Osteoblast (primary cell): ENCODE measurements at regions not wholly inside any gene's neighbourhood (a gene's known extent, or its start where the extent isn't known, plus 50 kb on each side); places are given as distances from the start of the nearest gene placed in this dataset.

Source experiments
- DNase-seq: peaks from one replicate; pipeline ENCODE4 v3.0.0; 2011; ENCODE audit warnings: low spot score, mixed read lengths; ENCODE audit not compliant: insufficient read length; ENCODE audit errors: missing footprints
- H2AFZ ChIP-seq: 2 replicates; pipeline ENCODE4 v1.6.0; 2011; ENCODE audit warnings: mild to moderate bottlenecking, low read length
- H3K27ac ChIP-seq: 2 replicates; pipeline ENCODE4 v1.5.1; 2011; ENCODE audit warnings: mild to moderate bottlenecking, low read depth, low read length, moderate library complexity
- H3K27me3 ChIP-seq: 2 replicates; pipeline ENCODE4 v1.6.0; 2012; ENCODE audit warnings: mild to moderate bottlenecking, control low read depth, inconsistent platforms, low read length, moderate library complexity; ENCODE audit not compliant: insufficient read depth
- H3K36me3 ChIP-seq: 2 replicates; pipeline ENCODE4 v1.5.1; 2011; ENCODE audit warnings: mild to moderate bottlenecking, low read length, control low read depth, moderate library complexity; ENCODE audit not compliant: insufficient read depth
- H3K4me1 ChIP-seq: 2 replicates; pipeline ENCODE4 v1.5.1; 2011; ENCODE audit warnings: mild to moderate bottlenecking, low read length, control low read depth, moderate library complexity; ENCODE audit not compliant: insufficient read depth
- H3K4me2 ChIP-seq: 2 replicates; pipeline ENCODE4 v1.6.0; 2011; ENCODE audit warnings: mild to moderate bottlenecking, low read length; ENCODE audit not compliant: insufficient read depth
- H3K4me3 ChIP-seq: fragments of 200-600 bp; sonication (generic); 3 replicates; pipeline ENCODE4 v1.5.1; 2012; ENCODE audit warnings: mild to moderate bottlenecking, low read length, inconsistent platforms; ENCODE audit not compliant: insufficient read depth
- H3K79me2 ChIP-seq: 2 replicates; pipeline ENCODE4 v1.6.0; 2012; ENCODE audit warnings: mild to moderate bottlenecking, low read length, control low read depth, inconsistent platforms; ENCODE audit not compliant: insufficient read depth
- H3K9me3 ChIP-seq: 2 replicates; pipeline ENCODE4 v1.5.1; 2011; ENCODE audit warnings: low read depth, low read length, control low read depth
- H4K20me1 ChIP-seq: 2 replicates; pipeline ENCODE4 v1.6.0; 2012; ENCODE audit warnings: mild to moderate bottlenecking, low read length, control low read depth; ENCODE audit not compliant: insufficient read depth
- TF ChIP-seq, protein P1 (sequence below): IDR thresholded peaks from 2 replicates; pipeline ENCODE4 v1.5.1; 2011; ENCODE audit warnings: mild to moderate bottlenecking, low read depth, low read length, moderate library complexity; ENCODE audit errors: extremely low read depth

DNA sequence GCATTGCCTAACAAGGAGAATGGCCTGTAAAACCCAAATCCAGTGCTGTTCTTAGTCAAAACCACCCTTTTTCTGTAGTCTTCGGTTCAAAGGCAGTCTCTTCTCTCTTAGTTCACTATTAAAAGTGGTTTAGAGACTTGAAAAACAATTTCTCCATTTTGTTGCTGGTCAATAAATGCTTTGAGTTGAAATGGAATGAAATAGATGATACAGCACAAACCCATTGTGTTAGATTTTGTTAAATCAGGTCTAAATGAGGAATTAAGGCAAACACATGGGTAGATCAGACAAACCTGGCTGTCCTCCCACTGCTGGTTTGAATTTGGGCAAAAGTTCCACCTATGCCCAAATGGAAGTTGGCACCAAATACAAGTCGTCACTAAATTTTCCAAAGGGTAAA, 150.1 kb upstream of the SERTAD2 start:
- Histone ChIP-seq H3K36me3 (no peaks in the 10 kb centered on the region), H3K9me3 (no peaks in the 10 kb centered on the region), H3K27me3 (no peaks in the 10 kb centered on the region), H4K20me1 (no peaks in the 10 kb centered on the region), H3K4me2 (no peak overlapping the region), H3K27ac (no peak overlapping the region), H2AFZ (peak overlapping the region; percentile 47), H3K79me2 (no peaks in the 10 kb centered on the region), H3K4me1 (peaks cover 33% of the 10 kb centered on the region), H3K4me3 (no peak overlapping the region)
- TF ChIP-seq, protein P1, sequence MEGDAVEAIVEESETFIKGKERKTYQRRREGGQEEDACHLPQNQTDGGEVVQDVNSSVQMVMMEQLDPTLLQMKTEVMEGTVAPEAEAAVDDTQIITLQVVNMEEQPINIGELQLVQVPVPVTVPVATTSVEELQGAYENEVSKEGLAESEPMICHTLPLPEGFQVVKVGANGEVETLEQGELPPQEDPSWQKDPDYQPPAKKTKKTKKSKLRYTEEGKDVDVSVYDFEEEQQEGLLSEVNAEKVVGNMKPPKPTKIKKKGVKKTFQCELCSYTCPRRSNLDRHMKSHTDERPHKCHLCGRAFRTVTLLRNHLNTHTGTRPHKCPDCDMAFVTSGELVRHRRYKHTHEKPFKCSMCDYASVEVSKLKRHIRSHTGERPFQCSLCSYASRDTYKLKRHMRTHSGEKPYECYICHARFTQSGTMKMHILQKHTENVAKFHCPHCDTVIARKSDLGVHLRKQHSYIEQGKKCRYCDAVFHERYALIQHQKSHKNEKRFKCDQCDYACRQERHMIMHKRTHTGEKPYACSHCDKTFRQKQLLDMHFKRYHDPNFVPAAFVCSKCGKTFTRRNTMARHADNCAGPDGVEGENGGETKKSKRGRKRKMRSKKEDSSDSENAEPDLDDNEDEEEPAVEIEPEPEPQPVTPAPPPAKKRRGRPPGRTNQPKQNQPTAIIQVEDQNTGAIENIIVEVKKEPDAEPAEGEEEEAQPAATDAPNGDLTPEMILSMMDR = no peak
- DNase-seq = no peak

DNA sequence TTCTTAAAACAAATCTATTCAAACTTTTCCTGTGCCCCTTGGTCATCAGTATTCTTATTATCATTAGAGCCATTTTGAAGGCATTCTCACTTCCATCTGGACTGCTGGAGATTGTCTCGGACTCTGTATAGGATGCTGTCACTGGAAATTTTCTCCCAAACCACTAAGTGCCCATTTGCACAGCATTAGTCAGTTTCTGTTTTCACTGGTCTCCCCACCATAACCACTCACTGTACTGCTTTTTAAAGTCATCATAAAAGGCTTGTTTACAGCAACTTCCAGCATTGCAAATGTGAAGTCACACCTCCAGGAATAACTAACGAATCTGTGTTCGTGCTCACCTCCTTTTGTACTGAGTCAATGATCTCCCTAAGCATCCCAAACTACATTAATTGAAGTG, 150.9 kb upstream of the SERTAD2 start:
- Histone ChIP-seq H3K4me3 (no peak overlapping the region), H3K4me2 (no peak overlapping the region), H2AFZ (peak overlapping the region; percentile 71), H3K79me2 (no peaks in the 10 kb centered on the region), H4K20me1 (no peaks in the 10 kb centered on the region), H3K27ac (peak overlapping the region; percentile 11), H3K4me1 (peaks cover 30% of the 10 kb centered on the region), H3K9me3 (no peaks in the 10 kb centered on the region), H3K36me3 (no peaks in the 10 kb centered on the region), H3K27me3 (no peaks in the 10 kb centered on the region)
- TF ChIP-seq, protein P1 = no peak
- DNase-seq = peak; percentile 30

DNA sequence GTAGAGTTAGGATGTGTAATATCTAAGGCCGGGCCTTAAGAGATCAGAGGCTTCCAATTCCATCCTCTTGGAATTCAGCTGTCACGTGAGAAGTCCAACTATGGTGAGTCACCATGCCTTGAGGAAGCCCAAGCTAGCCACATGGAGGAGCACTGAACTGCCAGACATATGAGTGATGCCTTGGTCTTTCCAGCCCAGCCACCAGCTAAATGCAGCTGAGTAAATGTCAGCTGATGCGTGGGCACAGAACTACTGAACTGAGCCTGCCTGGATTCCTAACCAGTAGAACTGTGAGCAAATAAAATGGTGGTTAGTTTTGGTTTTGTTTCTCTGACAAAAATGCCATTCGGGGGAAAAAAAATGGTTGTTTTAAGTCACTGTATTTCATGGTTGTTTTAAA, 153.7 kb upstream of the SERTAD2 start:
- H3K79me2 ChIP-seq = no peaks in the 10 kb centered on the region

DNA sequence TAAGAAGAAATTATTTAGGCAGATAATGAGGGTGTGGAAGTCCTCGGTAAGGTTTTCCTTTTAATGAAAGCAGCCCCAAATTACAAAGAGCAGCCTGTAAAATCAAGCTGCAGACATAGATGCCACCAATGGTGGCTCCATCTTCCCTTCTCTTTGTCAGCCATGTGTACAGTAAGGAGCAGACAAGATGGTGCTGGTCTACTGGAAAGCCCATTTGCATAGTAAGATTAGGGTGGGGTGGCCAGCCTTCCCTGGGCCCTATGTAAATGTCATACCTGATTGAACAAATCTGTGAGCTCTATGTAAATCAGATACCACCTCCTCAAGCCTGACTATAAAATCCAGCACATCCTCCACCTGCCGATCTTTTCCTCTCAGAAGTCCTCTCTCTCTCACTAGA, 154.4 kb upstream of the SERTAD2 start:
- Histone ChIP-seq H3K79me2 (no peaks in the 10 kb centered on the region), H3K36me3 (no peaks in the 10 kb centered on the region), H3K9me3 (no peaks in the 10 kb centered on the region), H3K4me1 (peaks cover 30% of the 10 kb centered on the region), H3K4me3 (peak overlapping the region; percentile 21), H4K20me1 (no peaks in the 10 kb centered on the region), H2AFZ (peak overlapping the region; percentile 77), H3K4me2 (peak overlapping the region; percentile 74), H3K27me3 (no peaks in the 10 kb centered on the region), H3K27ac (peak overlapping the region; percentile 97)
- no peak for DNase-seq
- TF ChIP-seq, protein P1 = no peak

More for the DNA sequence above, 153.7 kb upstream of the SERTAD2 start:
- Histone ChIP-seq H2AFZ (no peak overlapping the region), H3K9me3 (no peaks in the 10 kb centered on the region), H3K4me3 (peak overlapping the region; percentile 21), H3K27ac (peak overlapping the region; percentile 97), H3K27me3 (no peaks in the 10 kb centered on the region), H3K36me3 (no peaks in the 10 kb centered on the region), H3K4me2 (peak overlapping the region; percentile 74), H3K4me1 (peaks cover 30% of the 10 kb centered on the region), H4K20me1 (no peaks in the 10 kb centered on the region)
- DNase-seq = peak; percentile 90
- TF ChIP-seq, protein P1 = peak; percentile 33
